KOPT-K1 (cell line): ENCODE measurements at regions not wholly inside any gene's neighbourhood (a gene's known extent, or its start where the extent isn't known, plus 50 kb on each side); places are given as distances from the start of the nearest gene placed in this dataset.

ENCODE experiments used
- H3K27ac ChIP-seq: fragments of 200-600 bp; sonication (generic); 2 replicates; pipeline ENCODE4 v1.5.1; 2016; ENCODE audit warnings: antibody characterized with exemption, mild to moderate bottlenecking, low read depth, low read length; ENCODE audit not compliant: poor library complexity, severe bottlenecking
- H3K36me3 ChIP-seq: fragments of 200-600 bp; sonication (generic); 2 replicates; pipeline ENCODE4 v1.5.1; 2017; ENCODE audit warnings: antibody characterized with exemption, mild to moderate bottlenecking, low read length, moderate library complexity; ENCODE audit not compliant: insufficient read depth
- H3K9me3 ChIP-seq: fragments of 200-600 bp; sonication (generic); 2 replicates; pipeline ENCODE4 v1.5.1; 2017; ENCODE audit warnings: antibody characterized with exemption, low read length, mild to moderate bottlenecking; ENCODE audit not compliant: insufficient read depth, poor library complexity, severe bottlenecking

- Histone ChIP-seq H3K27ac (no peak overlapping the region), H3K36me3 (no peaks in the 10 kb centered on the region), H3K9me3 (no peaks in the 10 kb centered on the region)
Measured at GRCh38 chr13:104447348-104447747, 1381.1 kb upstream of the SLC10A2 start.

- H3K36me3 ChIP-seq = no peaks in the 10 kb centered on the region
- H3K9me3 ChIP-seq = no peaks in the 10 kb centered on the region
- H3K27ac ChIP-seq = no peak overlapping the region
Measured at GRCh38 chr13:104442536-104442935, 1376.3 kb upstream of the SLC10A2 start.

- Histone ChIP-seq H3K27ac (no peak overlapping the region), H3K36me3 (no peaks in the 10 kb centered on the region), H3K9me3 (no peaks in the 10 kb centered on the region)
Measured at GRCh38 chr13:104436555-104436954, 1370.3 kb upstream of the SLC10A2 start.

- no peaks in the 10 kb centered on the region for H3K9me3 ChIP-seq
- H3K27ac ChIP-seq = no peak overlapping the region
- H3K36me3 ChIP-seq = no peaks in the 10 kb centered on the region
Measured at GRCh38 chr13:104431895-104432294, 1365.7 kb upstream of the SLC10A2 start.

GRCh38 chr13:104426435-104426834 is 1360.2 kb upstream of the SLC10A2 start:
- Histone ChIP-seq H3K9me3 (no peaks in the 10 kb centered on the region), H3K36me3 (no peaks in the 10 kb centered on the region), H3K27ac (no peak overlapping the region)

- no peak overlapping the region for H3K27ac ChIP-seq
- H3K9me3 ChIP-seq = no peaks in the 10 kb centered on the region
- no peaks in the 10 kb centered on the region for H3K36me3 ChIP-seq
Measured at GRCh38 chr13:104422668-104423067, 1356.5 kb upstream of the SLC10A2 start.

GRCh38 chr13:104416973-104417372 is 1350.8 kb upstream of the SLC10A2 start:
- no peak overlapping the region for H3K27ac ChIP-seq
- no peaks in the 10 kb centered on the region for H3K9me3 ChIP-seq
- H3K36me3 ChIP-seq = no peaks in the 10 kb centered on the region

- no peak overlapping the region for H3K27ac ChIP-seq
- no peaks in the 10 kb centered on the region for H3K36me3 ChIP-seq
- no peaks in the 10 kb centered on the region for H3K9me3 ChIP-seq
Measured at GRCh38 chr13:104414771-104415170, 1348.6 kb upstream of the SLC10A2 start.

GRCh38 chr13:104414181-104414580 is 1348.0 kb upstream of the SLC10A2 start:
- H3K9me3 ChIP-seq = no peaks in the 10 kb centered on the region
- H3K27ac ChIP-seq = no peak overlapping the region
- H3K36me3 ChIP-seq = no peaks in the 10 kb centered on the region

GRCh38 chr13:104411141-104411765 is 1345.0 kb upstream of the SLC10A2 start:
- Histone ChIP-seq H3K9me3 (no peaks in the 10 kb centered on the region), H3K27ac (no peak overlapping the region), H3K36me3 (no peaks in the 10 kb centered on the region)

GRCh38 chr13:104408733-104409132 is 1342.5 kb upstream of the SLC10A2 start:
- Histone ChIP-seq H3K27ac (no peak overlapping the region), H3K36me3 (no peaks in the 10 kb centered on the region), H3K9me3 (no peaks in the 10 kb centered on the region)

GRCh38 chr13:104404325-104404724 is 1338.1 kb upstream of the SLC10A2 start:
- no peaks in the 10 kb centered on the region for H3K9me3 ChIP-seq
- no peak overlapping the region for H3K27ac ChIP-seq
- no peaks in the 10 kb centered on the region for H3K36me3 ChIP-seq

GRCh38 chr13:104389691-104390090 is 1323.5 kb upstream of the SLC10A2 start:
- Histone ChIP-seq H3K27ac (no peak overlapping the region), H3K36me3 (no peaks in the 10 kb centered on the region), H3K9me3 (peaks cover 5% of the 10 kb centered on the region)

GRCh38 chr13:104387510-104387909 is 1321.3 kb upstream of the SLC10A2 start:
- H3K27ac ChIP-seq = no peak overlapping the region
- no peaks in the 10 kb centered on the region for H3K36me3 ChIP-seq
- H3K9me3 ChIP-seq = peaks cover 5% of the 10 kb centered on the region

GRCh38 chr13:104385404-104385803 is 1319.2 kb upstream of the SLC10A2 start:
- Histone ChIP-seq H3K27ac (no peak overlapping the region), H3K36me3 (no peaks in the 10 kb centered on the region), H3K9me3 (peaks cover 5% of the 10 kb centered on the region)

- H3K36me3 ChIP-seq = no peaks in the 10 kb centered on the region
- no peak overlapping the region for H3K27ac ChIP-seq
- no peaks in the 10 kb centered on the region for H3K9me3 ChIP-seq
Measured at GRCh38 chr13:104382951-104383350, 1316.7 kb upstream of the SLC10A2 start.
